GM12878 (cell line): ENCODE measurements at regions not wholly inside any gene's neighbourhood (a gene's known extent, or its start where the extent isn't known, plus 50 kb on each side); places are given as distances from the start of the nearest gene placed in this dataset.

ENCODE experiments used
- BRCA1 ChIP-seq: IDR thresholded peaks from 2 replicates; pipeline ENCODE4 v1.6.1; 2011; ENCODE audit warnings: low read depth, low read length, improper control_type of control experiment
- CTCF ChIP-seq, 3 experiments: IDR thresholded peaks in 2 of 3; conservative IDR thresholded peaks in 1 of 3; 2 replicates each; pipeline ENCODE4 v1.5.1; 2011; ENCODE audit warnings: low read depth in 3 of 3, low read length in 3 of 3, mild to moderate bottlenecking in 3 of 3, control low read depth in 2 of 3, moderate library complexity in 2 of 3, inconsistent platforms in 1 of 3, mixed read lengths in 1 of 3; ENCODE audit not compliant: control insufficient read depth in 2 of 3, insufficient read depth in 1 of 3; ENCODE audit errors: extremely low read depth in 1 of 3
- NFYB ChIP-seq: IDR thresholded peaks from 2 replicates; pipeline ENCODE4 v1.6.1; 2011; ENCODE audit warnings: low read depth, mild to moderate bottlenecking, low read length, improper control_type of control experiment, moderate library complexity; ENCODE audit not compliant: insufficient read depth
- POLR2A ChIP-seq: IDR thresholded peaks from 2 replicates; pipeline ENCODE4 v1.6.1; 2011; ENCODE audit warnings: low read depth, mild to moderate bottlenecking, low read length
- USF2 ChIP-seq: IDR thresholded peaks from 2 replicates; pipeline ENCODE4 v1.6.1; 2011; ENCODE audit warnings: low read depth, low read length, improper control_type of control experiment, borderline replicate concordance

GRCh38 chr17:68122587-68122986 is 87.1 kb downstream of the KPNA2 start:
- TF ChIP-seq POLR2A: no peak
- no peak for TF ChIP-seq CTCF (IDR thresholded peaks at IDR 0.05 in 2 of 3, conservative IDR thresholded peaks at IDR 0.05 in 1 of 3; ENCODE audit: control insufficient read depth in 2 of 3, extremely low read depth in 1 of 3, insufficient read depth in 1 of 3, low read depth in 3 of 3, low read length in 3 of 3)
- no peak for TF ChIP-seq NFYB
- TF ChIP-seq USF2: no peak
- TF ChIP-seq BRCA1: no peak
